ENCODE measurements at regions not wholly inside any gene's neighbourhood (a gene's known extent, or its start where the extent isn't known, plus 50 kb on each side); places are given as distances from the start of the nearest gene placed in this dataset.

DNA sequence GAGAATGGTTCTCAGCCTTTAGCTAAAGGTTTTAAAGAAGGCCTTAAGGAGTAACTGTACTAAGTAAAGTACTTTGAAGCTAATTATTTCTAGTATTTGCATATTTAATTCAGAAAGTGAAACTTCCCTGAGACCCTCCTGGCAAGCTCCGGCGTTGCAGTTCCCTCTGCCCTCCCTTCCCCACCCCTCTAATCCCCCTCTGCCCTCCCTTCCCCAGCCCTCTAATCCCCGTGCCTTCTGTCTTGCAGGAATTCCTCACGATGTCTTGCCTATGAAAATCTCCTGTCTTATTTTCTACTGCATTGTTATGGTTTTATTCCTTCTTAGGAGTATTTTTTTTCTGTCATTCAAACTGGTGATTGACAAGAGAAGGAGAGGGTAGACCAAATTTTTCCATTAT is 236.9 kb downstream of the COL4A1 start (continued):
- TF ChIP-seq, protein P1, sequence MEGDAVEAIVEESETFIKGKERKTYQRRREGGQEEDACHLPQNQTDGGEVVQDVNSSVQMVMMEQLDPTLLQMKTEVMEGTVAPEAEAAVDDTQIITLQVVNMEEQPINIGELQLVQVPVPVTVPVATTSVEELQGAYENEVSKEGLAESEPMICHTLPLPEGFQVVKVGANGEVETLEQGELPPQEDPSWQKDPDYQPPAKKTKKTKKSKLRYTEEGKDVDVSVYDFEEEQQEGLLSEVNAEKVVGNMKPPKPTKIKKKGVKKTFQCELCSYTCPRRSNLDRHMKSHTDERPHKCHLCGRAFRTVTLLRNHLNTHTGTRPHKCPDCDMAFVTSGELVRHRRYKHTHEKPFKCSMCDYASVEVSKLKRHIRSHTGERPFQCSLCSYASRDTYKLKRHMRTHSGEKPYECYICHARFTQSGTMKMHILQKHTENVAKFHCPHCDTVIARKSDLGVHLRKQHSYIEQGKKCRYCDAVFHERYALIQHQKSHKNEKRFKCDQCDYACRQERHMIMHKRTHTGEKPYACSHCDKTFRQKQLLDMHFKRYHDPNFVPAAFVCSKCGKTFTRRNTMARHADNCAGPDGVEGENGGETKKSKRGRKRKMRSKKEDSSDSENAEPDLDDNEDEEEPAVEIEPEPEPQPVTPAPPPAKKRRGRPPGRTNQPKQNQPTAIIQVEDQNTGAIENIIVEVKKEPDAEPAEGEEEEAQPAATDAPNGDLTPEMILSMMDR (IDR thresholded peaks at IDR 0.05; ENCODE audit: low read depth, low read length, missing input control) = no peak
- TF ChIP-seq YY1 (IDR thresholded peaks at IDR 0.05) (no peak), JUND (IDR thresholded peaks at IDR 0.05) (no peak), RXRA (IDR thresholded peaks at IDR 0.05) (no peak), EGR1 (IDR thresholded peaks at IDR 0.05; ENCODE audit: low read depth in 2 of 2) (no peak), TAF1 (conservative IDR thresholded peaks at IDR 0.05) (no peak), FOXA2 (IDR thresholded peaks at IDR 0.05) (no peak), NR2F2 (IDR thresholded peaks at IDR 0.05) (no peak), RAD21 (IDR thresholded peaks at IDR 0.05) (no peak), SP1 (IDR thresholded peaks at IDR 0.05) (no peak), HNF4A (conservative IDR thresholded peaks at IDR 0.05) (no peak)
- TF ChIP-seq, protein P2, sequence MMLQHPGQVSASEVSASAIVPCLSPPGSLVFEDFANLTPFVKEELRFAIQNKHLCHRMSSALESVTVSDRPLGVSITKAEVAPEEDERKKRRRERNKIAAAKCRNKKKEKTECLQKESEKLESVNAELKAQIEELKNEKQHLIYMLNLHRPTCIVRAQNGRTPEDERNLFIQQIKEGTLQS (IDR thresholded peaks at IDR 0.05) = no peak

DNA sequence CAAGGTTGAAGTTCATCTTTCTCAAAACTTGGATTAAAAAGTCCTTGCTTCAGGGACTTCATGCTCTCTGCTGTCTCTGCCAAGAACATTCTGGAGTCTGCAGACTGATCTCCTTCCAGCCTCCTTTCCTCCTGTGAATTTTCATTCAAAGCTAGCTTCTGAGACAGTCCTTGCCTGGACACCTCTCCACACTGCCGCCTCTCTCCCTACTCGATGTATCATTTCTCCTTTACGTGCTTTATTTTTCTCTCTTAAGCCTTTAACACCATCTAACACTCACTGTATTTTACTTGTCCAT is 238.8 kb downstream of the COL4A1 start:
- no peak for DNase-seq (ENCODE audit: low spot score)
- Histone ChIP-seq H3K9ac (ENCODE audit: low read depth in 1 of 2, low read length in 2 of 2) (no peak overlapping the region), H3K27ac (ENCODE audit: low read depth in 1 of 2, low read length in 2 of 2) (no peak overlapping the region), H3K4me3 (ENCODE audit: low read depth in 1 of 3, low read length in 3 of 3) (no peak overlapping the region), H3K36me3 (ENCODE audit: control insufficient read depth in 4 of 4, insufficient read depth in 3 of 4, low read depth in 1 of 4, low read length in 3 of 4) (no peaks in the 10 kb centered on the region), H3K9me3 (ENCODE audit: control insufficient read depth in 4 of 4, low read length in 3 of 4) (no peaks in the 10 kb centered on the region), H3K27me3 (ENCODE audit: control insufficient read depth in 4 of 4, insufficient read depth in 4 of 4, low read length in 3 of 4) (no peaks in the 10 kb centered on the region), H3K4me1 (ENCODE audit: control insufficient read depth in 4 of 4, insufficient read depth in 4 of 4, low read length in 3 of 4) (peaks cover 4 to 9% (median 7%) of the 10 kb centered on the region in 4 donors)
- TF ChIP-seq RXRA (IDR thresholded peaks at IDR 0.05) = no peak
- peak in 1 of 2 donors; percentile 7 for TF ChIP-seq HNF4A (conservative IDR thresholded peaks at IDR 0.05)
- TF ChIP-seq FOXA2 (IDR thresholded peaks at IDR 0.05) = no peak
- no peak for TF ChIP-seq GABPA (IDR thresholded peaks at IDR 0.05 in 1 of 2, conservative IDR thresholded peaks at IDR 0.05 in 1 of 2)
- WGBS = 95% methylated on average over 3 of the region's 3 CpGs

DNA sequence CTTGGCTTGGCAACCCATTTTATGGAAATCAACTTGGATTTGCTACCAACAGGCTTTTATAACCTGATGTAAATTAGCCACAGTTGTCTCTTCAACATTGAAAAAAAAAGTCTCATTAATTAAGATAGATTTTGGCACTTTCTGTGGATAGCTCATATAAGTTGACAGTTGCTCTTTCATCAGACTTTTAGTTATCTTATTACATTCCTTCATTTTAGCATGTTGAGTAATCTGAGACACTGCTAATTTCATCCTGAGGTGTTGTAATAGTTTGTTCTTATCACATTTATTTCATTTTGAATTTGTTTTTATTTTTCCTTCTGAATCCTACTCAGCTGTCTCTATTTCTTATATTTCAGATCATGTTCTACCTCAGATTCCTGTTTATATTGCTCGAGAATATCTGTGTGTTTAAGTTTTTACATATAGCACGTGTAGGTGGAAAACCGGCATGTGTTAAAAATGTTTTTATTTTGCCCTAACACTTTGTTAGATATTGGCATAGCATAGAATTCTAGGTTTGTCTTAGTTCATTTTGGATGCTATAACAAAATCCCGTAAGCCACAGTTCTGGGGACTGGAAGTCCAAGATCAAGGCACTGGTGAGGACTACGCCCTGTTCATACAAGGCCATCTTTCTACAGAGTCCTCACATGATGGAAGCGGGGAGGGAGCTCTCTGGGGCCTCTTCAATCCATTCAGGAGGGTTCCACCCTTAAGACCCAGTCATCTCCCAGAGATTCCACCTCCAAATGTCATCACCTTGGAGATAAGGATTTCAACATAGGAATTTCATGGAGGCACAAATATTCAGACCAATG is 239.4 kb downstream of the COL4A1 start:
- Histone ChIP-seq H3K9ac (ENCODE audit: low read depth in 1 of 2, low read length in 2 of 2) (no peak overlapping the region), H3K27me3 (ENCODE audit: control insufficient read depth in 4 of 4, insufficient read depth in 4 of 4, low read length in 3 of 4) (no peaks in the 10 kb centered on the region), H3K4me1 (ENCODE audit: control insufficient read depth in 4 of 4, insufficient read depth in 4 of 4, low read length in 3 of 4) (peaks cover 9 to 15% (median 11%) of the 10 kb centered on the region in 4 donors), H3K27ac (ENCODE audit: low read depth in 1 of 2, low read length in 2 of 2) (no peak overlapping the region), H3K4me3 (ENCODE audit: low read depth in 1 of 3, low read length in 3 of 3) (no peak overlapping the region), H3K36me3 (ENCODE audit: control insufficient read depth in 4 of 4, insufficient read depth in 3 of 4, low read depth in 1 of 4, low read length in 3 of 4) (no peaks in the 10 kb centered on the region), H3K9me3 (ENCODE audit: control insufficient read depth in 4 of 4, low read length in 3 of 4) (no peaks in the 10 kb centered on the region)
- TF ChIP-seq, protein P1 (IDR thresholded peaks at IDR 0.05; ENCODE audit: low read depth, low read length, missing input control) = no peak
- TF ChIP-seq RXRA (IDR thresholded peaks at IDR 0.05) (no peak), YY1 (IDR thresholded peaks at IDR 0.05) (no peak)
- 95% methylated on average over 6 of the region's 6 CpGs for WGBS
- DNase-seq (ENCODE audit: low spot score) = no peak
